Activated T-cell treated with anti-CD3 and anti-CD28 coated beads, Interleukin-2, amount 50 U/mL, for 72 hours (primary cell): ENCODE measurements at regions not wholly inside any gene's neighbourhood (a gene's known extent, or its start where the extent isn't known, plus 50 kb on each side); places are given as distances from the start of the nearest gene placed in this dataset.
A peak's percentile ranks its signal among the peaks of the same experiment; 100 is the strongest.

Source experiments
- ATAC-seq, 2 donors: fragments of 150-1000 bp; cut with Tn5 transposase; replicated peaks in 1 of 2; 2 replicates each; pipeline ENCODE4 v1.10.0; 2021; ENCODE audit warnings: moderate library complexity in 2 of 2, mild to moderate bottlenecking in 1 of 2
- DNase-seq, 2 donors: peaks; one replicate each; pipeline ENCODE4 v3.0.0; 2021 to 2022; ENCODE audit warnings: mixed read lengths in 1 of 2
- H3K27ac Mint-ChIP-seq: one replicate; pipeline ENCODE4 v1.8.0; 2022; ENCODE audit warnings: mild to moderate bottlenecking, moderate library complexity, mixed read lengths
- H3K27me3 Mint-ChIP-seq: one replicate; pipeline ENCODE4 v1.8.0; 2022; ENCODE audit warnings: low read depth, mixed read lengths
- H3K36me3 Mint-ChIP-seq, 2 donors: one replicate each; pipeline ENCODE4 v1.8.0; 2022; ENCODE audit warnings: mixed read lengths in 2 of 2, mild to moderate bottlenecking in 1 of 2; ENCODE audit not compliant: insufficient read depth in 2 of 2
- H3K4me1 Mint-ChIP-seq: one replicate; pipeline ENCODE4 v1.8.0; 2022; ENCODE audit warnings: low read depth, mixed read lengths
- H3K4me3 Mint-ChIP-seq, 2 donors: one replicate each; pipeline ENCODE4 v1.8.0; 2022; ENCODE audit warnings: mild to moderate bottlenecking in 2 of 2, mixed read lengths in 2 of 2, moderate library complexity in 2 of 2
- H3K9me3 Mint-ChIP-seq, 2 donors: one replicate each; pipeline ENCODE4 v1.8.0; 2022; ENCODE audit warnings: mixed read lengths in 2 of 2

DNA sequence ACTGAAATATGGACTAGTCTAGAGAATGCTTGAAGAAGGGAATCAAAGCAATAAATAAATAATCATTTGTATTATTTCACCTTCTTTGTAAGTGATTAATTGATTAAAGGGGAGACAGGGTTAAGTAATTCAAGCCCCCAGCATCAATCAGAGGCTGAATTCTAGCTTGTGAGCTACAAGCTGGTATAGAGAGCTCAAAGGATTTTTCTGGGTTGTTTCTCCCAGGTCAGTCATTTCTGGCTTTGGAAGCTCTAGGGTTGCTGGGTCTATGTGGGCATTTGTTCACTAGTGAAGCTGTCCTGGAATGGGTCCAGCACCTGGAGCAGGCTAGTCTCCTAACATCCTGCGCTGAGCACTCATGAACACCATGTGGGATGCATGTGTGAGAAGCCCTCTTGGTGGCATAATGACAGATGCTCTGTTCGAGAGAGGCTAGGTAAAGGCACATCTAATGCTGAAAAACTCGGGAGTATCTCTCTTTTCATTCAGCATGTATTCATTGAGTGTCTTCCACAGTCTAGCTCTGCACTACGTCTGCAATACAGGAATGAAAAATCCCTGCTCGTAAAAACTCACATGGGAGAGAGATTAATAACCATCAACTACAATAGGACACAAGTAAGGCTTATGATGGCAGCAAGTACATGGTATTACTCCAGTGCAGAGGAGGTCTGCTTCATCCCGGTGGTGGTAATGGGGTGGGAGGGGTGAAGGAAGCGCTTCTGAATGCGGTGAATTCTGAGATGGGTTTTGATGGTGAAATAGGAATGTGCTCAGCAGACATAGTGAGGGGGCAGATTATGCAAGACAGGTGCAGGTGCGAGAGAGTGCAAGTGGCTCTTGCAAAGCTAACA lies 68.0 kb upstream of the NRP1 start:
- ATAC-seq = no peak
- Mint-ChIP-seq H3K27me3 (peaks cover 52% of the 10 kb centered on the region), H3K36me3 (peaks cover 0 to 5% of the 10 kb centered on the region in 2 donors), H3K4me1 (peaks cover 5% of the 10 kb centered on the region), H3K4me3 (no peak overlapping the region), H3K9me3 (peaks cover 5 to 8% of the 10 kb centered on the region in 2 donors), H3K27ac (no peak overlapping the region)
- no peak for DNase-seq

DNA sequence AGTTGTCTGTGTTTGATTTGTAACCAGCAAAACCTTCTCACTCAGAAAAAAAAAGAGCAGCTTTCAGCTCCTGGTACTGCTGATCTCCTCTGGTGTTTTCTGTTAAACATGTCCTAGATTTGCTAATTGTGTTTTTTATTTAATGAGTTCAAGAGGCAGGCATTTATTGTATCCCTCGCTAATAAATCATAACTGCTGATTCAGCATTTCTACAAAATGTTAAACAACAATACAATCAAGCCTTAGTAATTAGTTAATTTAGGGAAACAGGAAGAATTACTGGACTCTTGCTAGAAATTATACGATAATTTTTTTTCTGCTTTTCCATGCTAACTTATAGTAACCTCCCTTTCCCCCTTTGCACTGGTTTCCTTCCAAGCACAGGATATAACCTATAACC lies 66.8 kb upstream of the NRP1 start:
- H3K4me3 Mint-ChIP-seq = no peak overlapping the region
- no peaks in the 10 kb centered on the region for H3K4me1 Mint-ChIP-seq
- H3K27ac Mint-ChIP-seq = no peak overlapping the region
- no peak for DNase-seq
- ATAC-seq = no peak
- peaks cover 3 to 4% of the 10 kb centered on the region in 2 donors for H3K36me3 Mint-ChIP-seq
- H3K9me3 Mint-ChIP-seq = peaks cover 8 to 12% of the 10 kb centered on the region in 2 donors
- H3K27me3 Mint-ChIP-seq = peaks cover 46% of the 10 kb centered on the region

DNA sequence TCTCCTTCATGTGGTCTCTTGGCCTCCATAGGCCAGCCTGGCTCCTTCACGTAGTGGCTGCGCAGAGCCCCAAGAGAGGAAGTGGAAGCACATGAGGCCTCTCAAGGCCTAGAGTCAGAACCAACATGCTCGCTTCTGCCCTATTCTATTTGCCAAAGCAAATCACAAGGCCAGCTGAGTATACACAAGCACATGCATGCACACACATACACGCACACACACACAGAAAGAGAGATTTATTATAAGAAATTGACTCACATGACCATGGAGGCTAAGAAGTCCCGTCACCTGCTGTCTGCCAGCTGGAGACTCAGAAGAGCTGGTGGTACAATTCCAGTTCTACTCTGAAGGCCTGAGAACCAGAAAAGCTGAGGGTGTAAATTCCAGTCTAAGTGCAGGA lies 64.3 kb upstream of the NRP1 start:
- Mint-ChIP-seq H3K36me3 (peaks cover 3 to 4% of the 10 kb centered on the region in 2 donors), H3K9me3 (peaks cover 8 to 12% of the 10 kb centered on the region in 2 donors), H3K4me1 (no peaks in the 10 kb centered on the region)

GRCh38 chr10:33396938-33397337 lies 62.5 kb upstream of the NRP1 start:
- Mint-ChIP-seq H3K4me3 (no peak overlapping the region), H3K36me3 (peaks cover 3 to 4% of the 10 kb centered on the region in 2 donors), H3K9me3 (peaks cover 8 to 12% of the 10 kb centered on the region in 2 donors), H3K27me3 (peaks cover 16% of the 10 kb centered on the region), H3K27ac (no peak overlapping the region), H3K4me1 (no peaks in the 10 kb centered on the region)
- ATAC-seq = no peak
- DNase-seq = no peak

More for the DNA sequence above, 64.3 kb upstream of the NRP1 start:
- Mint-ChIP-seq H3K27me3 (peaks cover 28% of the 10 kb centered on the region), H3K4me3 (no peak overlapping the region), H3K27ac (no peak overlapping the region)
- DNase-seq (no peak), ATAC-seq (no peak)

DNA sequence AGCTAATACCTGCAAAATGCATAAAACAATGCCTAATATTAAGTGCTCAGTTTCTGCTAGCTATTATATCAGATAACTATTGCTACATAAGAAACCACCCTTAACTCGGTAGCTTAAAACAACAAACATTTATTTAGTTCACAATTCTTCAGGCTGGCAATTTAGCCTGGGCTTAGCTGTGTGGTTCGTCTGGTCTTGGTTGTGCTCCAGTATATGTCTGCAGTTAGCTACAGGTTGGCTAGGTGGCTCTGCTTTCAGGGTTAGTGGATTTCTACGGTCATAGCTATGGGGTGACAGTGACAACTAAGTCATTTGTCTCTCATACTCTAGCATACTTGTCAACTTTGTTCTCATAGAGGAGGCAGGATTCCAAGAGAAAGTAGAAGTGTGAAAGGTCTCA lies 61.8 kb upstream of the NRP1 start:
- no peaks in the 10 kb centered on the region for H3K4me1 Mint-ChIP-seq
- peaks cover 3 to 4% of the 10 kb centered on the region in 2 donors for H3K36me3 Mint-ChIP-seq
- ATAC-seq (no peak), DNase-seq (no peak)
- peaks cover 8 to 12% of the 10 kb centered on the region in 2 donors for H3K9me3 Mint-ChIP-seq
- H3K27ac Mint-ChIP-seq = no peak overlapping the region
- peaks cover 17% of the 10 kb centered on the region for H3K27me3 Mint-ChIP-seq
- no peak overlapping the region for H3K4me3 Mint-ChIP-seq

DNA sequence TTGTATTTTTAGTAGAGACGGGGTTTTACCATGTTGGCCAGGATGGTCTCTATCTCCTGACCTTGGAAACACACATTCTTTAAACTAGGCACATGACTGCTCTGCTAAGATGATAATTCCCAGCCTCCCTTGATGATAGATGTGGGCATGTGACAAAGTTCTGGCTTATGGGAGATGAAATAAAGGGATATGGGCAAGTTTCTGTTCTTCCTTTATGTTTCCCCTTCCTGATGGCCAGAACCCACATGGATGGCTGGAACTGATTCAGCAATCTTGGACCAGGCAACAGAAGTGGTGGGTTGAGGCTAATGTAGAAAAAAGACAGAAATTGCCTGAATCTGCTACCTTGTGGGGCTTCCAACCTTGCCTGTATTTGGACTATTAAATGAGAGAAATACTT lies 60.7 kb upstream of the NRP1 start:
- DNase-seq = no peak
- ATAC-seq = no peak
- Mint-ChIP-seq H3K27ac (no peak overlapping the region), H3K27me3 (peaks cover 18% of the 10 kb centered on the region), H3K36me3 (peaks cover 3 to 4% of the 10 kb centered on the region in 2 donors), H3K4me3 (no peak overlapping the region), H3K4me1 (no peaks in the 10 kb centered on the region), H3K9me3 (peaks cover 8 to 12% of the 10 kb centered on the region in 2 donors)

DNA sequence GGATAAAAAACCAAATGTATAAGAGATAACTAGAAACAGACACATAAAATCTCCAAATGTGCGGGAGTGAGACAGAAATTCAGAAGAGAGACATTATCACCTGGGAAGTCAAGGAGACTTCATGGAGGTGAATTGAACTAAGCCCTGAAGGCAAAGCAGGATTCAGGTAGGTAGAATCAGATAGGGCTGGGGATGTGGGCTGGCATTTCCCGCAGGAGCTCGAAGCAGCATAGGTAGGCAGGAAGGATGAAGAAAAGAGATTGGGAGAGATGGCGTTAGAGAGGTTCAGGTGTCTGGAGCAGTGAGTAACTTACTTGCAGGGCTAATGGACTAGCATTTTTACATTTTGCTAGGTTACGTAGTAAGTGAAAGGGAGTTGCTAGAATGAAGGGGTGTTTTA lies 58.2 kb upstream of the NRP1 start:
- peaks cover 43% of the 10 kb centered on the region for H3K27me3 Mint-ChIP-seq
- H3K9me3 Mint-ChIP-seq = peaks cover 5 to 9% of the 10 kb centered on the region in 2 donors
- H3K4me1 Mint-ChIP-seq = no peaks in the 10 kb centered on the region
- no peak for DNase-seq
- peaks cover 4 to 5% of the 10 kb centered on the region in 2 donors for H3K36me3 Mint-ChIP-seq
- no peak overlapping the region for H3K27ac Mint-ChIP-seq
- H3K4me3 Mint-ChIP-seq = no peak overlapping the region
- ATAC-seq = no peak

DNA sequence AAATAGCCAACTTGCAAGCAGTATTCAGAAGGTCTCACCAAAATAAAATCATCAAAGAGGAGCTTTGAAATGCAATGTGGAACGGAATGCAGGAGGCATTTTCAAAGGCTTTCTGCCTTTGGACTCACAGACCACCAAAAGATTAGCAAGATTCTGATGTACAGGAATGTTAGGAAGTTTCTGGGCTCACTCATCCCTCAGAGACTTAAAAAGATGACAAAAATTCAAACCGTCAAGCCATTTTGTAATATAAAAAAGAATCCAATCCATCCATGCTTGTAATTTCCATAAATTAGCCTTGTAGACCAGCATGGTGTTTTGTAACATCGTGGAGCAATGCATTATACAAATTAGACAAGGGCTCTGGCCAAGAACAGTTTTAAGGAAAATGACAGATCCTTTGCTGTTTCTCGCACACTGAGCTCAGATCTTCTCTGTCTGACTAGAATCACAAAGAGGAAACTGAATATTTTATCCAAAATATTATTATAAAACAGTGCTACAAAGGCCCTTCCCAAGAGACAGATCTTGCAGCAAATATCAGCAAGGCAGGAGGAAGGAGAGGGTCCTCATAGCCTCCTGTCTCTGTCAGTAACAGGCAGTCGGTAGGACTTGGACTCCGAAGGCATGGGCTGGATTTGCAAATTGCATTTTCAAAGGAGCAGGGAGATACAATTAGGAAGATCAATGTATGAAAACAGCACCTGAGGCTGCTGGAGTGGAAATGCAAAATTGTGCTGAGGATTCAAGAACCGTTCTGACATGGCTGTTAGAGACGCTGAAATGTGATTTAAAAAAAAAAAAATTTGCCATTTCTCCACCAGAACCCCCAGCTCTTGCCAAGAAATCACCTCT lies 57.4 kb upstream of the NRP1 start:
- Mint-ChIP-seq H3K27me3 (peaks cover 39% of the 10 kb centered on the region), H3K9me3 (peaks cover 0 to 5% of the 10 kb centered on the region in 2 donors), H3K27ac (no peak overlapping the region)

GRCh38 chr10:33390046-33390445 lies 55.6 kb upstream of the NRP1 start:
- no peak for ATAC-seq
- Mint-ChIP-seq H3K27me3 (peaks cover 50% of the 10 kb centered on the region), H3K27ac (no peak overlapping the region)

More for the DNA sequence above, 57.4 kb upstream of the NRP1 start:
- Mint-ChIP-seq H3K4me3 (no peak overlapping the region), H3K36me3 (peaks cover 0 to 2% of the 10 kb centered on the region in 2 donors), H3K4me1 (no peaks in the 10 kb centered on the region)
- DNase-seq (no peak), ATAC-seq (no peak)

DNA sequence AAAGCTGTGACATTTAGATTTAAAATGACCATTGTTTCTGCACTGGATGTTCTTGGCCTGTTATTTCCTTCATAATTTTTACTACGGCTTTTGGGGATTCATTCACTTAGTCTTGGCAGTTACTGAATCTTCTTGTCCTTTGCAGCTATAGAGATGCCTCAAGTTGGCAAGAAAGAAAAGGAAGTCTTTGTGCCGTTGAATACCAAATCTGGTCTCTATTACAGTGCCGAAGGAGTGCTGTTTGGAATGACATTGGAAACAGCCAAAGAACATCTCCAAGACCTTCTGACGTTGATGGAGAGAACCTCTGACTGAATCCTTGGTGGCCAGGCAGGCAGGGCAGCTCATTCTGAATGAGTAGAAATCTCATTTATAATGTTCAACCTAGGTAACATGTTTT lies 54.3 kb upstream of the NRP1 start:
- Mint-ChIP-seq H3K4me1 (no peaks in the 10 kb centered on the region), H3K4me3 (no peak overlapping the region), H3K9me3 (no peaks in the 10 kb centered on the region), H3K36me3 (peaks cover 0 to 2% of the 10 kb centered on the region in 2 donors), H3K27me3 (peaks cover 59% of the 10 kb centered on the region), H3K27ac (peak overlapping the region; percentile 23)
- ATAC-seq = no peak
- no peak for DNase-seq

More at GRCh38 chr10:33390046-33390445, 55.6 kb upstream of the NRP1 start:
- no peak overlapping the region for H3K4me3 Mint-ChIP-seq
- no peaks in the 10 kb centered on the region for H3K9me3 Mint-ChIP-seq
- no peaks in the 10 kb centered on the region for H3K4me1 Mint-ChIP-seq
- peaks cover 0 to 2% of the 10 kb centered on the region in 2 donors for H3K36me3 Mint-ChIP-seq
- no peak for DNase-seq

- no peaks in the 10 kb centered on the region for H3K4me1 Mint-ChIP-seq
- peaks cover 63% of the 10 kb centered on the region for H3K27me3 Mint-ChIP-seq
- no peak for ATAC-seq
- H3K27ac Mint-ChIP-seq = no peak overlapping the region
- no peaks in the 10 kb centered on the region for H3K9me3 Mint-ChIP-seq
- H3K4me3 Mint-ChIP-seq = no peak overlapping the region
- no peak for DNase-seq
- H3K36me3 Mint-ChIP-seq = peaks cover 0 to 2% of the 10 kb centered on the region in 2 donors
Measured at GRCh38 chr10:33388382-33388781, 53.9 kb upstream of the NRP1 start.

DNA sequence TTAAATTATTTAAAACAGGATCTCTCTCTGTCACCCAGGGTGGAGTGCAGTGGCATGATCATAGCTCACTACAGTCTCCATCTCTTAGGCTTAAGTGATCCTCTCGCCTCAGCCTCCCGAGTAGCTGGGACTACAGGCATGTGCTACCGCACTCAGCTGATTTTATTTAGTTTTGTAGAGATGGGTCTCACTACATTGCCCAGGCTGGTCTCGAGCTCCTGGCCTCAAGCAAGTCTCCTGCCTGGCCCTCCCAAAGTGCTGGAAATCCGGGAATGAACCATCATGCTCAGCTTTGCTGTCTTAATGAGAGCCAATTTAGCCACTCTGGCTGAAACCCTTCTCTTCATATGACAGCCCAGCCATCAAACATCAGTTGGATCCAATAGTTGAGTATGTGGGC lies 53.3 kb upstream of the NRP1 start:
- Mint-ChIP-seq H3K27me3 (peaks cover 70% of the 10 kb centered on the region), H3K4me1 (no peaks in the 10 kb centered on the region), H3K9me3 (no peaks in the 10 kb centered on the region), H3K4me3 (no peak overlapping the region), H3K36me3 (peaks cover 0 to 2% of the 10 kb centered on the region in 2 donors), H3K27ac (no peak overlapping the region)
- ATAC-seq (no peak), DNase-seq (no peak)

GRCh38 chr10:33386926-33387325 lies 52.5 kb upstream of the NRP1 start:
- H3K27ac Mint-ChIP-seq = no peak overlapping the region
- H3K27me3 Mint-ChIP-seq = peaks cover 78% of the 10 kb centered on the region
- H3K4me1 Mint-ChIP-seq = no peaks in the 10 kb centered on the region
- no peak for ATAC-seq
- no peaks in the 10 kb centered on the region for H3K9me3 Mint-ChIP-seq
- no peak for DNase-seq
- peaks cover 0 to 2% of the 10 kb centered on the region in 2 donors for H3K36me3 Mint-ChIP-seq
- H3K4me3 Mint-ChIP-seq = no peak overlapping the region
